Head of caudate nucleus (tissue), 42 donors: ENCODE measurements at regions not wholly inside any gene's neighbourhood (a gene's known extent, or its start where the extent isn't known, plus 50 kb on each side); places are given as distances from the start of the nearest gene placed in this dataset.
"Not testable (repeated sequence)": the region's sequence is repeated elsewhere in the genome, so short reads cannot be mapped to it uniquely, and the experiment has no call there.

Experiments used
- DNase-seq, 42 donors: peaks; one replicate each; pipeline versions ENCODE4 v3.0.0 to v3.0.0-alpha.2; 2020 to 2021; ENCODE audit warnings: mixed read lengths in 7 of 42
- intact Hi-C: fragments of 100-400 bp; cut with DNase I; formaldehyde crosslinking; loops from one replicate; pipeline ENCODE4 v1.15.0; 2022

DNA sequence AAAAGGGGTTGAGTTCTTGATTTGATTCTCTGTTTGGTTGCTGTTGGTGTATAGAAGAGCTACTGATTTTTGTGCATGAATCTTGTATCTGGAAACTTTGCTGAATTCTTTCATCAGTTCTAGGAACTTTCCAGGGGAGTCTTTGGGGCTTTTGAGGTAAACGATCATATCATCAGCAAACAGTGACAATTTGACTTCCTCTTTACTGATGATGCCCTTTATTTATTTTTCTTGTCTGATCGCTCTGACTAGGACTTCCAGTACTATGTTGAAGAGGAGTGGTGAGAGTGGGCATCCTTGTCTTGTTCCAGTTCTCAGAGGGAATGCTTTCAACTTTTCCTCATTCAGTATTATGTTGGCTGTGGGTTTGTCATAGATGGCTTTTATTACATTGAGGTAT, 304.0 kb downstream of the MTERF1 start:
- intact Hi-C loops, DNase-seq: not testable (repeated sequence)

DNA sequence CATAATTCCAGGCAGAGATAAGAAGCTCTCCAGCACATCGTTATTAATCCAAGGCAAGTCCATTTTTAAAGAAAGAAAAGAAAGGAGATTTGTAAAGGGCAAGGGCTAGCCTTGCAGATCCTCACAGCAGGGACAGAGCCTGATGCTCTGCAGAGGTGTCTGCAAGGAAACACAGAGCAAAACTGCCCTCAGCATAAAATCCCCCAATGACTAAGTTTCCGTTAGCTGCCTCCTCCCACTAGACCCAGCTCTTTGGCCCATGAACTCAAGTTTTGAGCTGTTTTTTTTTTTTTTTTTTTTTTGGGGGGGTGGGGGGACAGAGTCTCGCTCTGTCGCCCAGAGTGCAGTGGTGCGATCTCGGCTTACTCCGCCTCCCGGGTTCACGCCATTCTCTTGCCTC, 300.7 kb downstream of the MTERF1 start:
- peak in 1 of 42 donors; percentile 33 for DNase-seq
- intact Hi-C loops = no loop called here

DNA sequence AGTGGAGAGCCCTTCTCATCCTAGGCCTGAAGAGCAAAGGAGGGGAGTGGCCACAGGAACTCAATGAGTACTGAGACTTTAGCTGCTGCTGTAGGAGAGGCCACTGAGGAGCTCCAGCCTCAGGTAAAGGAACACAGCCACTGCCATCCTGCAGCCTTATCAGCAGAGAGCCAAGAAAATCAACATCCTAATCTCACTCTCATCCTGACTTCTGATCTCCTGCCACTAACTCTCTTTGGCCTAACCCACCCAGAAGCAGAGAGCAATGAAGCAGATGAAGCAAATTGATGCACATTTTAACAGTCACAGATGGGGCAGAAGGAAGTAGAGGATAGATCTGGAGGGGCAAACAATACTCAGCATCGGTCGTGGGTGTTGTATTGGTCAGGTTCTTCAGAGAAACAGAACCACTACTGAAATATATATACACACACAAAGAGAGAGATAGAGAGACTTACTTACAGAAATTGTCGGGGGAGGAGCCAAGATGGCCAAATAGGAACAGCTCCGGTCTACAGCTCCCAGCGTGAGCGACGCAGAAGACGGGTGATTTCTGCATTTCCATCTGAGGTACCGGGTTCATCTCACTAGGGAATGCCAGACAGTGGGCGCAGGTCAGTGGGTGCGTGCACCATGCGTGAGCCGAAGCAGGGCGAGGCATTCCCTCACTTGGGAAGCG, 297.6 kb downstream of the MTERF1 start:
- no peak for DNase-seq

DNA sequence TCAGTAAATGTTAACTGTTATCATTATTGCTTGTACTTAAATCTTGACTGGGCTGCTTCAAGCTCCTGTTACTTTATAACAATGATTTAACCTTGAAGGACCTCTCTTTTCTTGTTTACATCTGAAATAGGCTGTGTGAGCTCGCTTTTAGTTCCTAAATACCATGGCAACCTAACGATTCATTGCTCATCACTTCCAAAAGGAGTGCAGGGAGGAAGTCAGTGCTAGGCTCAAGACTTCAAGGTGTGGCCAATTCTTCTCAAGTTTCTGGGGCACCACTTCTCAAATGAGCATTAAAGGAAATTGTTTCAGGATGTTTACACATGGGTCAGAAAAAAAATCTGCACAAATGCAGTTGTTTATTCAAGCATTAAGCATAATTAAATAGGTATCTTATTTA, 284.2 kb downstream of the MTERF1 start:
- peak in 6 of 42 donors; percentile 6 to 41 (median 24) for DNase-seq
- intact Hi-C loops = no loop called here

More for the DNA sequence above, 297.6 kb downstream of the MTERF1 start:
- intact Hi-C loops = no loop called here

DNA sequence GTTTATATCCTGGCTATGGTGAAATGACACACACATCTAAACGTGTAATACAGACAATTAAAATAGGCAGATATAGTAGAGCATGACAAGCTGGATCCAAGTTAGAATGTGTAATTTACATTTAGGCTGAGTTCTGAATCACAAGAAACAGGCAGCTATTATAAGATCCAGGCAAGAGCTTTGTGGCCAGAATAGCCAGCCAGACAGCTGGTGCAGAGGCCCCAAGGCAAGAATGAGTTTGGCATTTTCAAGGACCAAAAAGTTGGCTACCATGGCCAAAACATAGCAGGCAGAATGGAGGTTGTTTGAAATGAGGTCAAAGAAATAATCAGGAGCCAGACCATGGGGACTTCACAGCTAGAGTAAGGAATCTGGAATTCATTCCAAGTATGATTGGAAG, 281.7 kb downstream of the MTERF1 start:
- DNase-seq = no peak
- intact Hi-C loops = no loop called here

DNA sequence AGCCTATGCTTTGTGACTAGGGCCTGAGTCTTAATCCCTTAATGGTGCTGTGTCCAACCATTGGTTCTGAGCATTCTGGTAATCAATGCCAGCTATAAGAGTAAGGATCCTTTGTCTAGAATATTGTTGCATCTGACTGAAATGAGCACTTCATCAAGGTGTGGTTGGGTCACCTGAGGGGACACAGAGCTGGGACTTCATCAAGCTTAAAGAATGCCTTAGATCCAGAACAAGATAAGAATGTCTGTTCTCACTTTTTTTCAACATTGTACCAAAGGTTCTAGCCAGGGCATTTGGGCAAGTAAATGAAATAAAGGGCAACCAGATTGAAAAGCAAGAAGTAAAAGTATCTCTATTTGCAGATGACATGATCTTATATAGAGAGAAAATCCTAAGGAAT, 280.4 kb downstream of the MTERF1 start:
- no peak for DNase-seq
- intact Hi-C loops = no loop called here

DNA sequence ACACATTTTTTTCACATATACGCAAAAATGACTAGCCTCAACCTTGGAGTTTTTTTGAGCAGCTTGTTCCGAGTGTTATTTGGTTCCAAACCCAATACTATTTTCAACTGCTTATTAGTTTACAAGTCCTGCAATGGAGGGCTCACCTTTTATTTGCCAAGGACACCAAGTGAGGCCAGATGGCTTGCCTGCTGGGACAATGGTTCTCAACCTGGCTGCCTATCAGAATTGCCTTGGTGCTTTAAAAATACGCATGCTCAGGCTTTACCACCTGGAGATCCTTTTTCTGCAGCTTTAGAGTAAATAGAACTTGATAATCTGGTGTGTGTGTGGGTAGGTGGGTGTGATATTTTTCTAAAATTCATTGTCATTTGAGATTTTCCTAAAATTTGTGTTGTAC, 276.8 kb downstream of the MTERF1 start:
- DNase-seq = no peak
- intact Hi-C loops = no loop called here

DNA sequence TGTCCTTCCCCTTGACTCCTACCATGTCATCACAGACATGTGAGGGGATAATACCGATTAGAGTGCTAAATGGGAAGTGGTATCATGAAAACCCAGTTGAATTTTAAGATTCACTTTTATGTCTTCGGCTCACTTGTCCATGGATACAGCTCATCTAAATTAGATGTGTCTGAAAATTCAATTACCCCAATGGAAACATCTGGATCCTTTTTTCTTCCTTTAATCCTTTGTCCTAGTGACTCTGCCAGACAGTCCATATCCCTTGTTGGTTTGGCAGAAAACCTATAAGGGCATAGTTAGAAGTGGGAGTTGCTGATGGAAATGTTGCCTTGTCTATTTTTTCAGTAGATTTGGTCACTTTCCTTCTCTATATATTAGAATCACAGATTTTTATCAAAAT, 271.9 kb downstream of the MTERF1 start:
- intact Hi-C loops = no loop called here
- no peak for DNase-seq

DNA sequence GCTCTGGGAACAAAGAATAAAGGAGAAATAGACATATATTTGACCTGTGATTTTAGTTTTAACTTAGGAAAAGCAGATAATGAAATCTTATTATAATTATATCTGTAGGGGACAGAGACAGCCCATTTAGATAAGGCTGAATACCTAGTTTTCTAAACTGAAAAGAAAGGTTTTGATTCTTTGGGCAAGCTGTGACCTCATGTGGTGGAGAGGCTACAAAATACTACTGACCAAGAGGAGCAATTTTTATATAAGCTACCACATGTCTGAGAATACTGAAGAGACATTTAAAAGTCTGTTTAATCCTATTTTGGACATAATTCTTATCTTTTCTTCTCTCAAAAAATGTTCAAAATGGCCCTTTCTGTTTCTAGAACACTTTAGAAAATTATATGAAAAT, 271.0 kb downstream of the MTERF1 start:
- intact Hi-C loops = no loop called here
- DNase-seq = no peak

DNA sequence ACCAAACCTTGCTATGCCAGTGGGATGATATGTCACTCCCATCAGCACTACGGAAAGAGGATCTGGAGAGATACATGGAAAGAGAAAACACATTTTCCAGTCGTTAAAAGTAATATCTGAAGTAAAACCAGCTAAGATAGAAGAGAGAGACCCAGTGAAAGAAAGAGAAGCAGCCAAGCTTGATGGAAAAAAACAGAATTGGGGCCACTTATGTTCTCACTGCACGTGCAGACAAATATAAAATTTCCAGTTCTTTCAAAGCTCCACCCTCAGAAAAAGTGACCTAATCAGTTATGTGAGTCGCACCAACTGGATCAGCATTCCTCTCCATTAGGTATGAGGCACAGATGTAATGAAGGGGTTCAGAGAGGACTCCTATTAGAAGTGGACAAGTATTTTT, 266.1 kb downstream of the MTERF1 start:
- intact Hi-C loops = no loop called here
- DNase-seq = no peak

DNA sequence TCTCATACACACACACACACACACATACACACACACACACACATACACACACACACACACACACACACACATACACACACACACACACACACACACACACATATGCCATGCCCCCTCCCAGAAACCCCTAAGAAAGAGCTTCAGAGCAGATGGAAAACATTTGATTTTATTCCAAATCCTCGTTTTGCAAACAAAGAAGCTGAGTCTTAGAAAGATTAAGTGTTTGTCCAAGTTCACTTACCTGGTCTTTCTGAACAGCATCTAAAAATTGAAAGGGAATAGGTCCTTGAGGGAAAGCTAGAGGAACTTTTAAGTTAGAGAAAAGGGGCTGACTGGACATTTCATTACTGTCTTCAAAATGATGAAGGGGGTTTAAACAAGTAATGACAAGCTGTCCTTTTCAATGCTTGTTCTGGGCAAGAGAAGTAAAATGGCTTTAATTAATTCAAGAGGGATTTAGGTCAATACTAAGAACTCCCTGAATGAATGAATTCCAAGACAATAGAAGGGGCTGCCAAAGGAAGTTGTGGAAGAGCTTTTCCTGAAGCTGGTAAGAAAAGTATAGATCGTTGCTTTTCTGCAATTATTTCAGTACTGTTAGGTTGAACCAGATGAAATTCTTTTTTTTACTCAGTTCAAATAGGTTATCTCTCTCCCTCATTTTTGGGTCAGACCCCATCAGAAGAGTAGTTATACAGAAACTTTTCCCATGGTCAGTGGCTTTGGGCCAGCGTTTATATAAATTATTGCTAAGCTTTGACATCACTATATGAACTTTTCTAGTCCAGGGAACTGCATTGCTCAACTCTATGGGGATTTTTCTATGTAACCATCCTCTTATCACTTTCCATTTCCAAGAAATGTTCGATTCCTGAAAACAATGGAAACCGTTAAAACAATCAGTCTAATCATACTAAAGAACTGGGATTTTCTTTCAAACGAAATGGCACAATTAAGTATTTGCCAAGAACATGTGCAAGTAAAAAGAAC, 261.4 kb downstream of the MTERF1 start:
- intact Hi-C loops = no loop called here
- no peak for DNase-seq

DNA sequence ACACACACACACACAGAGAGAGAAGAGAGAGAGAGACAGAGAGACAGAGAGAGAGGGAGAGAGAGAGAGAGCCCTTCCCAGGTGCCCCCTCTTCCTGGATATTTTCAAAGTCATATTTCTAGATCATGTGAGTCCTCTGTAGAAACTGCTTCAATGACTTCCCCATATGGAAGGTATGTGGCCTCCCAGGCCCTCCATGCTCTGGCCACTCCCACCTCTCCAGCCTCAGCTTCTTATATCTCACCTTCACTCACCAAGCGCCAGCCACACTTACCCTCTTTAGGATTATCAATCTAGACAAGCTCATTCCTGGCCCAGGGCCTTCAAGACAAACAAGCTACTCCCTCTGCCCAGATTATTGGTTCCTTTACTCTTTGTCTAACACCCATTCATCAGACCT, 259.7 kb downstream of the MTERF1 start:
- DNase-seq = no peak
- intact Hi-C loops = no loop called here

DNA sequence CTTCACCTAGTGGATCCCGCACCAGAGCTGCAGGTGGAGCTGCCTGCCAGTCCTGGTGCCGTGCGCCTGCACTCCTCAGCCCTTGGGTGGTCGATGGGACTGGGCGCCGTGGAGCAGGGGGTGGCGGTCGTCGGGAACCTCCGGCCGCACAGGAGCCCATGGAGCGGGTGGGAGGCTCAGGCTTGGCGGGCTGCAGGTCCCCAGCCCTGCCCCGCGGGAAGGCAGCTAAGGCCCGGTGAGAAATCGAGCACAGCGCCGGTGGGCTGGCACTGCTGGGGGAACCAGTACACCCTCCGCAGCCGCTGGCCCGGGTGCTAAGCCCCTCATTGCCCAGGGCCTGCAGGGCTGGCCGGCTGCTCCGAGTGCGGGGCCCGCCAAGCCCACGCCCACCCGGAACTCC, 253.2 kb downstream of the MTERF1 start:
- DNase-seq, intact Hi-C loops: not testable (repeated sequence)

DNA sequence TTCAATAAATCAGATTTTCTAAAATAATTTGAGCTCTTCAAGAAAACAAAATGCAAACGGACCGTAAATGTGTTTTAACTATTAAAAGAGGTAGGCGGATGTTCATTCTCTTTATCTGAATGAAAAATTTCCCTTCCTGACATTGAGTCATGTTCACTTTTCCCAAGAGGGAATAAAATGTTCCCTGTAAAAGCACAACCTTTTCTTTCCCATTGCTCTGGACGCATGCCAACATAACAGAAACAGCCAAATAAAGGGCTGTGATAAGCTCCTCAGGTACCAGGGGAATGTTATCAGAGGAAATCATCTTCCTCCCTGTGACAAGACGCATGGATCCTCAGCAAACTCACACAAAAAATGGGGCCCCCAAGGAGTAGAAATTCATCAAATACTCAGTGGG, 251.8 kb downstream of the MTERF1 start:
- intact Hi-C loops = no loop called here

DNA sequence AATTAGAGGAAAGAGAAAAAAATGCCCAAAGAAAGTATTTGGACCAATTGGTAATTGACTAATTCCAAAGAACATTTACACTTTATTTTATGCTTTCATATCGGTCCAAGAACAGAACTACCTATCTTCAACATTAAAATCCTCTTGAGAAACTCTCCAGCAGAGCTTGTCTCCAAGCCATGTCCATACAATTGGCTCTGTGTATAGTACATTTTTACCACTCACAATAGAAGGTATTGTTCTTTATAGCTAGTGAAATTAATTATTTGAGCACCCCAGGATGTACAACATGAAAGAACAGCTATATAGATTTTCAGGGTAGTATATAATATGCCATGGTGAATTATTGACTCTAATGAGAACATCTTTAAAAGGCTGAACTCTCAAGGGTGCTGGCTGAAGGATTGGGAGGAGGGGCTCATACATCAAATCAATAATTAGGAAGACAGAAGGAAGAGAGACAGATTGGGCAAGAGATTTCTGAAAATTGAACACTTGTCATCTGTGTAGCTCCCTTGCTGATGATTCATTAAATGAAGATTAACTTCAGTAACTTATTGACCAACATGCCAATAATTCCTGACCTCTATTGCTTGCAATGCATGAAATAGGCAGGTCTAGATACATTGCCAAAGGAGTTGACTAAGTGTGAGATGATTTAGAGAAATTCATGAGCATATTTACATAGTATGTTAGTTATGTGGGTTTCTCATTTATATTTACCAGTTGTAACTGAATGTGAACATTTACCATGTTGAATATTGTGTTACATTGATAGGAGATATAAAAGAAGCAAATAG, 249.7 kb downstream of the MTERF1 start:
- no peak for DNase-seq
- intact Hi-C loops = no loop called here

More for the DNA sequence above, 251.8 kb downstream of the MTERF1 start:
- DNase-seq = peak in 3 of 42 donors; percentile 6 to 23 (median 14)

DNA sequence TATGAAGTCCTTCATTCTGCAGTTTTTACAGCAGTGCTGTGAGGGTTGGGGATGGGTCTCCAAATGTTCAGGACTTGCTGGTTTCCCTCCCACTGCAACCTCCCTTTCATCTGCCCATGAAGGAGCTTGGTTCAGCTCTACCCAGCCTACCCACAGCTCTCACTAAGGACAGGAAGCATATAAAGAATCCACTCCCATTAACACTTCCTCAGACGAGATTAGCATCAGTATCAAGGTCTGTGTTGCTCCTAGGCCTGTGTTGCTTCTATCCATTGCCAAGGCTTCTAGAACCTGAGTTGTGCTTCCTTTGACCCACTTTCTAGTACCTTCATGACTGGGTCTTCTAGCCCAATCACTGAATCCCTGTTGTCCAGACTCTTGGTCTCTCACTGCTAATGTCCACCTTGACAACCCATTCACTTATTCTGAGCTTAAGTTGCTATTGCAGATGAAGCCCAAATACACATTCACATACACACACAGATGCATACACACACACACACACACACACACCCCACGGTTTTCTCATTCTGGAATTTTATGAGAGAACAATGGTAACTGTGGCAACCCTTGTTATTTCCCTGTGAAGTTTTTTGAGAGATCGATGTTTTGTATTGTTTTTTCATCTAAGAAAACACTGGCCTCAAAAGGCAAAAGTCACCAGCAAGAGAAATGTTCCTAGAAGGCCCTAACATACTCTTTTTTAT, 248.1 kb downstream of the MTERF1 start:
- intact Hi-C loops = no loop called here
- no peak for DNase-seq

DNA sequence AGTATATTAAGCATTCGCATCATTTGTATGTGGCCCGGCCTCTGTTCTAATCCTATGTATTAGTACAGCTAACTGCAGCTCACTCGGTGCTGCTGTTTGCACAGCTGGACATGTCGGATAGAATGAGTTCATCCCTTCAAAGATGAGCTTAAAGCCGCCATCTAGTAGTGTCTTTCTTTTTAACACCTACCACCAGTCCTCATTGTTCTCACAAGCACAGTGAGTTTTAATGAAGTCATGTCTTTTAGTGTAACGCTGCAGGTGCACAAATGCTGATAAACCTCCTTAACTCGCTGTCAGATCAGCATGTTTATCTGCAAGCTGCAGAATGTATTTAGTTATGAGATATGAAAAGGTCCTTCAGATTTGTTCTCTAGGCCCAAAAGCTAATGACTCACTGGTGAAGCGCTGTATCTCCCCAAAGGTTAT, 247.5 kb downstream of the MTERF1 start:
- DNase-seq = no peak
- intact Hi-C loops = no loop called here

DNA sequence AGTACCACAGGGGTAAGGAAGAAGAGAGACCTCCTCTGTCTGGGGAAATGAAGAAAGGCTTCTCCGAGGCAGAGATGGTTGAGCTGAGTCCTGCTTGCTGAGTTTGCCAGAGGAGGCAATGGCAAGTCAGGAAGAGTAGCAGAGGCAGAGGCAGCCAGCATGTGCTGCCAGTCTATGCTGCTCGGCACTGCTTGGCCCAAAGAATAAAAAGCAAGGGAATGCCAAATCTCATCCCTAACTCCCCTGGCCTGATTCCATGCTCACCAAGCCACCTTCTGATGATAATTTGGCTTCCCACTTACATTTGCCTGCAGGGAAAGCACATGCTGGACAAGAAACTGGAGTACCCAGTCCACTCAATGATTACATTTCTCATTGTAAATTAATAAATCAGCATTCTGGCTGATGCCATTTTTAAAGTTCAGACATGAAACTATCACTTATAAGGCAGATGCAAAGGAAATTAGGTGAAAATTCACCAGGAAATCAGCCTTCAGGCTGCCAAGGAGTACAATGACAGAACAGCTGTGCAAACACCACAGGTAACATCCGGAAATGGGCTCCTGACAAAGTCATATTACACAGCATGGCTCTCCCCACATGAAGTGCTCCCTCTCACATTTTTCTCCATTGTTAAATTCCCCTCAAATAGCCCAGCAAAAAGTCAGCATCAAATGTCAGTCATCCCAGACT, 245.9 kb downstream of the MTERF1 start:
- intact Hi-C loops = no loop called here
- peak in 1 of 42 donors; percentile 9 for DNase-seq
